H1 (cell line): ENCODE measurements at regions not wholly inside any gene's neighbourhood (a gene's known extent, or its start where the extent isn't known, plus 50 kb on each side); places are given as distances from the start of the nearest gene placed in this dataset.

ENCODE experiments used
- ATF3 ChIP-seq: IDR thresholded peaks from 2 replicates; pipeline ENCODE4 v1.6.1; 2011; ENCODE audit warnings: low read depth, mild to moderate bottlenecking, low read length; ENCODE audit not compliant: insufficient read depth
- CTCF ChIP-seq, 3 experiments: IDR thresholded peaks; 1 replicate in 2 of 3; 2 replicates in 1 of 3; pipeline versions ENCODE4 v1.5.1 to v1.6.1; 2011; ENCODE audit warnings: low read length in 3 of 3, mild to moderate bottlenecking in 3 of 3, inconsistent platforms in 2 of 3, low read depth in 1 of 3, moderate library complexity in 1 of 3; ENCODE audit not compliant: insufficient read depth in 1 of 3; ENCODE audit errors: control extremely low read depth in 1 of 3
- EGR1 ChIP-seq: IDR thresholded peaks from 2 replicates; pipeline ENCODE4 v1.6.1; 2011; ENCODE audit warnings: low read depth, low read length, borderline replicate concordance
- EP300 ChIP-seq, 2 experiments: IDR thresholded peaks; 1 replicate in 1 of 2; 2 replicates in 1 of 2; pipeline ENCODE4 v1.6.1; 2011 to 2012; ENCODE audit warnings: low read depth in 2 of 2, low read length in 2 of 2, mild to moderate bottlenecking in 2 of 2, borderline replicate concordance in 1 of 2, inconsistent platforms in 1 of 2, moderate library complexity in 1 of 2
- EZH2 ChIP-seq: fragments of 200-600 bp; sonication (generic); IDR thresholded peaks from 2 replicates; pipeline ENCODE4 v1.7.1; 2012; ENCODE audit warnings: low read depth, mild to moderate bottlenecking, moderate library complexity, low read length, inconsistent platforms; ENCODE audit not compliant: severe bottlenecking
- GABPA ChIP-seq: IDR thresholded peaks from 2 replicates; pipeline ENCODE4 v1.6.1; 2011; ENCODE audit warnings: mild to moderate bottlenecking, low read length, moderate library complexity, borderline replicate concordance; ENCODE audit not compliant: insufficient read depth
- HDAC2 ChIP-seq, 2 experiments: fragments of 300-600 bp in 1 of 2; sonication (generic) in 1 of 2; IDR thresholded peaks; 2 replicates each; pipeline ENCODE4 v1.6.1; 2011 to 2012; ENCODE audit warnings: low read depth in 2 of 2, low read length in 2 of 2, mild to moderate bottlenecking in 2 of 2, moderate library complexity in 2 of 2, borderline replicate concordance in 1 of 2, inconsistent platforms in 1 of 2
- HDAC6 ChIP-seq: IDR thresholded peaks from one replicate; pipeline ENCODE4 v1.7.1; 2012; ENCODE audit warnings: low read depth, mild to moderate bottlenecking, inconsistent platforms, low read length, moderate library complexity
- POLR2A ChIP-seq, 2 experiments: IDR thresholded peaks; 1 replicate in 1 of 2; 2 replicates in 1 of 2; pipeline ENCODE4 v1.6.1; 2011; ENCODE audit warnings: low read depth in 2 of 2, low read length in 2 of 2, mild to moderate bottlenecking in 2 of 2; ENCODE audit errors: control extremely low read depth in 1 of 2
- SAP30 ChIP-seq: fragments of 300-600 bp; sonication (generic); IDR thresholded peaks from 2 replicates; pipeline ENCODE4 v1.7.1; 2012; ENCODE audit warnings: low read length, moderate library complexity, mild to moderate bottlenecking, inconsistent platforms; ENCODE audit not compliant: insufficient read depth, insufficient replicate concordance
- TAF1 ChIP-seq: IDR thresholded peaks from 2 replicates; pipeline ENCODE4 v1.6.1; 2011; ENCODE audit warnings: mild to moderate bottlenecking, low read depth, low read length
- TCF12 ChIP-seq: IDR thresholded peaks from 2 replicates; pipeline ENCODE4 v1.6.1; 2011; ENCODE audit warnings: low read depth, mild to moderate bottlenecking, low read length
- ZNF274 ChIP-seq: IDR thresholded peaks from 2 replicates; pipeline ENCODE4 v1.7.0; 2012; ENCODE audit warnings: low read length, borderline replicate concordance; ENCODE audit errors: extremely low read depth

- TF ChIP-seq TAF1 (no peak), POLR2A (IDR thresholded peaks at IDR 0.05; ENCODE audit: control extremely low read depth in 1 of 2, low read depth in 2 of 2, low read length in 2 of 2) (no peak), CTCF (IDR thresholded peaks at IDR 0.05; ENCODE audit: control extremely low read depth in 1 of 3, insufficient read depth in 1 of 3, low read depth in 1 of 3, low read length in 3 of 3) (no peak), EZH2 (no peak), GABPA (no peak), ATF3 (no peak), EGR1 (no peak), SAP30 (no peak), TCF12 (no peak), EP300 (IDR thresholded peaks at IDR 0.05; ENCODE audit: borderline replicate concordance in 1 of 2, low read depth in 2 of 2, low read length in 2 of 2) (no peak), HDAC2 (IDR thresholded peaks at IDR 0.05; ENCODE audit: borderline replicate concordance in 1 of 2, low read depth in 2 of 2, low read length in 2 of 2) (no peak), ZNF274 (no peak), HDAC6 (no peak)
These were observed 340.2 kb downstream of the FIGN start for GRCh38 chr2:163395602-163396001.
